ENCODE measurements at regions not wholly inside any gene's neighbourhood (a gene's known extent, or its start where the extent isn't known, plus 50 kb on each side); places are given as distances from the start of the nearest gene placed in this dataset.

DNA sequence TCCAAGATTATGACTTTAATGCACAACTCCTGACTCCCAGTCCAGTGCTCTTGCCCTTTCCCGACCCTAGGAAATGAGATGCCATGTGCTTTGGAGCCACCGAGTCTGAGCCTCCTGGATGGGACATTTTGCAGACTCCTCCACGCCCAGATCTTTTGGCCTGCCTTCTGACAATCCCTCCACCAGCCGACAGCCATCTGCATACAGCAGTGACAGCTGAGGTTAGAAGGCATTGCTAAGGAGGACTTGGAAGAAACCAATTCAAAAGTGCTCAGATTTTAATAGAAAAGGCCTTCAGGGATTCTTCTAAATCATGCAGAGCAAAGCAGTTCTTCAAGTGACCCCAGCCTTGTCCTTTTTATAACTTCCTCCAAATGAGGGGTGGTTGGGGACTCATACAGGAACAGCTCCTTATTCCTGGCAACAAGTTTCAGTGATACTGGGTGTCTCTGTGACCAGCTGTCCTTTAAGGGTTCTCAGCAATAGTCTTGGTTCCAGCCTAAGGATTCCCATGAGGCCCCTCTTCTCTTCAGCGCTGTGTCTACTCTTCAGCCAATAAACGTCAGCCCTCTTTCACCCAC lies 369.3 kb downstream of the PBX1 start:
- Histone ChIP-seq H3K9me3 (no peaks in the 10 kb centered on the region), H3K27ac (replicated peaks in 1 of 4) (no peak overlapping the region), H3K4me1 (peaks cover 0 to 36% (median 30%) of the 10 kb centered on the region in 4 donors), H3K4me3 (no peak overlapping the region), H3K27me3 (no peaks in the 10 kb centered on the region), H3K36me3 (no peaks in the 10 kb centered on the region)
- WGBS: 77% methylated on average over 6 of the region's 6 CpGs
- intact Hi-C loops (cut with DNase I): no loop called here
- TF ChIP-seq POLR2A (IDR thresholded peaks at IDR 0.05; ENCODE audit: low read depth): no peak
- TF ChIP-seq EP300 (IDR thresholded peaks at IDR 0.05): no peak
- TF ChIP-seq POLR2AphosphoS5 (IDR thresholded peaks at IDR 0.05): no peak
- TF ChIP-seq, protein P1, sequence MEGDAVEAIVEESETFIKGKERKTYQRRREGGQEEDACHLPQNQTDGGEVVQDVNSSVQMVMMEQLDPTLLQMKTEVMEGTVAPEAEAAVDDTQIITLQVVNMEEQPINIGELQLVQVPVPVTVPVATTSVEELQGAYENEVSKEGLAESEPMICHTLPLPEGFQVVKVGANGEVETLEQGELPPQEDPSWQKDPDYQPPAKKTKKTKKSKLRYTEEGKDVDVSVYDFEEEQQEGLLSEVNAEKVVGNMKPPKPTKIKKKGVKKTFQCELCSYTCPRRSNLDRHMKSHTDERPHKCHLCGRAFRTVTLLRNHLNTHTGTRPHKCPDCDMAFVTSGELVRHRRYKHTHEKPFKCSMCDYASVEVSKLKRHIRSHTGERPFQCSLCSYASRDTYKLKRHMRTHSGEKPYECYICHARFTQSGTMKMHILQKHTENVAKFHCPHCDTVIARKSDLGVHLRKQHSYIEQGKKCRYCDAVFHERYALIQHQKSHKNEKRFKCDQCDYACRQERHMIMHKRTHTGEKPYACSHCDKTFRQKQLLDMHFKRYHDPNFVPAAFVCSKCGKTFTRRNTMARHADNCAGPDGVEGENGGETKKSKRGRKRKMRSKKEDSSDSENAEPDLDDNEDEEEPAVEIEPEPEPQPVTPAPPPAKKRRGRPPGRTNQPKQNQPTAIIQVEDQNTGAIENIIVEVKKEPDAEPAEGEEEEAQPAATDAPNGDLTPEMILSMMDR (IDR thresholded peaks at IDR 0.05): no peak
- no peak for DNase-seq (ENCODE audit: extremely low spot score)

DNA sequence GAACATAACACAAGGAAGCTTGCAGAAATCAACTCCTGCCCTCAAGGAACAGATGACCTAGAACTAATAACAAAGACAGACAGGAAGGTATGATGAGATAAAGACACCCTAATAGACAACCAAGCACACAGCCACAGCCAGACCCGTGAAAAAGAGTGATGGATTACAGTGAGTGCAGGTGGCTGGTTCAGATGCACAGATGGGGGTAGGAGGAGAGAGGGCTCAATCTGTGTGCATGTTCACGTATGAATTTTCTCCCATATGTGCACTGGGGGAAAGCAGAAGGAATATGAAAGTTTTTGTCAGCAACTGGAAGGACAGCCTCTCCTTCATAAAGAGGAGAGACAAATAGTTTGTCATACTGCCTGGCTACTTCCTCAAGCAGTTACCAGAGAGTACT lies 367.1 kb downstream of the PBX1 start:
- 60% methylated on average over 2 of the region's 2 CpGs for WGBS
- no peak overlapping the region for H3K27ac ChIP-seq (replicated peaks in 1 of 4)
- no peak overlapping the region for H3K4me3 ChIP-seq
- intact Hi-C loops (cut with DNase I): no loop called here
- TF ChIP-seq EP300 (IDR thresholded peaks at IDR 0.05) (no peak), POLR2AphosphoS5 (IDR thresholded peaks at IDR 0.05) (no peak), POLR2A (IDR thresholded peaks at IDR 0.05; ENCODE audit: low read depth) (no peak)
- TF ChIP-seq, protein P1 (IDR thresholded peaks at IDR 0.05): no peak
- H3K9me3 ChIP-seq: no peaks in the 10 kb centered on the region
- no peaks in the 10 kb centered on the region for H3K36me3 ChIP-seq
- peaks cover 0 to 27% (median 21%) of the 10 kb centered on the region in 4 donors for H3K4me1 ChIP-seq
- no peak for DNase-seq (ENCODE audit: extremely low spot score)
- no peaks in the 10 kb centered on the region for H3K27me3 ChIP-seq

DNA sequence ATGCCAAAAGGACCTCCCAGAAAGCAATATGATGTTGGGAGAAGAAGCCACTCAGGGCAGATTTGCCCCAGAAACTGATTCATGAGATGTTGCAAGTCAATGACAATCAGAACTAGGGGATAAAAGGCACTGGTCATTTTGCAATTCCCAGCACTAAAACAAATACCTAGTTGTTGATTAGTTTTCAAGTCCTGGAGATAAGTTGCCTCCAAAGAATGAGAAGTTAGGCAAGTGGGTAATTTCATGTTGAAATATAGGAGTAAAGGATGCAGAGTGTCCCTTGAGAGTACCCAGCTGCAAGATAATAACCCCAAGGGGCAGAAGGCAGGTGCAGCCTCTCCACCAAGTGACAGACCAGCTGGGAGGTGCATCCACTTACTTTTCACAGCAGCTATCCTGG lies 363.6 kb downstream of the PBX1 start:
- TF ChIP-seq, protein P1 (IDR thresholded peaks at IDR 0.05): no peak
- TF ChIP-seq POLR2AphosphoS5 (IDR thresholded peaks at IDR 0.05) (peak in 1 of 2 donors; percentile 19), POLR2A (IDR thresholded peaks at IDR 0.05; ENCODE audit: low read depth) (no peak), EP300 (IDR thresholded peaks at IDR 0.05) (no peak)
- H3K36me3 ChIP-seq: no peaks in the 10 kb centered on the region
- no peaks in the 10 kb centered on the region for H3K9me3 ChIP-seq
- no peaks in the 10 kb centered on the region for H3K27me3 ChIP-seq
- H3K4me1 ChIP-seq: peaks cover 0 to 36% (median 30%) of the 10 kb centered on the region in 4 donors
- intact Hi-C loops (cut with DNase I): no loop called here
- no peak overlapping the region for H3K27ac ChIP-seq (replicated peaks in 1 of 4)
- no peak overlapping the region for H3K4me3 ChIP-seq
- no peak for DNase-seq (ENCODE audit: extremely low spot score)

DNA sequence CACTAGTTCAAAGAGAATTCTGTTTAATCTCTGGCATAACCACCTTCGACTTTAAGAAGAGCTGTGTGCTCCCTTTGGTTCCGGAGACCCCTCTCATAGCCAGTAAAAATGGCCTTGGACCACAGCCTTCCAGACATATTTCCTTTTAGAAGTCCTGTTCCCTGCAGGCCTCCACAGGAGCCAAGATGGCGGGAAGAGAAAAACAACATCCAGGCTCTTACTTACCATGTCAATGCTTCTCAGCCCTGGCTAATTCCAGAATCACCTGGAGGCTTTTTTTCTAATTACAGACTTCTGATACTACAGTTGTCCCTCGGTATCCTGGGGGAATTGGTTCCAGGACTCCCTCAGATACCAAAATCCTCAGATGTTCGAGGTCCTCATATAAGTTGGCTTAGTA lies 362.5 kb downstream of the PBX1 start:
- no peak overlapping the region for H3K27ac ChIP-seq (replicated peaks in 1 of 4)
- 91% methylated on average over 5 of the region's 5 CpGs for WGBS
- H3K9me3 ChIP-seq: no peaks in the 10 kb centered on the region
- intact Hi-C loops (cut with DNase I): no loop called here
- no peaks in the 10 kb centered on the region for H3K36me3 ChIP-seq
- H3K4me3 ChIP-seq: no peak overlapping the region
- no peak for TF ChIP-seq POLR2A (IDR thresholded peaks at IDR 0.05; ENCODE audit: low read depth)
- no peak for TF ChIP-seq EP300 (IDR thresholded peaks at IDR 0.05)
- TF ChIP-seq, protein P1 (IDR thresholded peaks at IDR 0.05): no peak
- TF ChIP-seq POLR2AphosphoS5 (IDR thresholded peaks at IDR 0.05): no peak
- peaks cover 0 to 28% (median 26%) of the 10 kb centered on the region in 4 donors for H3K4me1 ChIP-seq
- no peak for DNase-seq (ENCODE audit: extremely low spot score)
- H3K27me3 ChIP-seq: no peaks in the 10 kb centered on the region

DNA sequence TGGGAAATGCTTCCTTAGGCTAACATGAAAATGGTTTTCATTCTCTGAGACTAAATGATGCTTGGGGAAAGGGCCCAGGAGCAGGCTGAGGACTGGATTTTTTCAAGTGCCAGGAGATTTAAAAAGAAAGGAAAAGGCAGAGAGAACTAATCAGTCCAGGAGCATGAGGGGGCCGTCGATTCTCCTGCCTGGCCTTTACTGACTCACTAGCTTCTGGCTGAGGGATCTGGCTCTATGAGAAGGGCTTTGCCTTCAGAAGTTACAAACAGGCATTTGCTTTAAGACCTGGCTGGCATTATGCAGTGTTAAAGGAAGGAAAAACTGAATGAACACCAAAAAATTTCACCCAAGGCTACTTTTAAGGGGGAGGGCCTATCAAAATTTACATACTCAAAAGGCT lies 359.2 kb downstream of the PBX1 start:
- TF ChIP-seq POLR2A (IDR thresholded peaks at IDR 0.05; ENCODE audit: low read depth) (no peak), EP300 (IDR thresholded peaks at IDR 0.05) (no peak), POLR2AphosphoS5 (IDR thresholded peaks at IDR 0.05) (no peak)
- TF ChIP-seq, protein P1 (IDR thresholded peaks at IDR 0.05): no peak
- DNase-seq (ENCODE audit: extremely low spot score): no peak
- intact Hi-C loops (cut with DNase I): no loop called here
- Histone ChIP-seq H3K9me3 (no peaks in the 10 kb centered on the region), H3K4me3 (no peak overlapping the region), H3K27me3 (no peaks in the 10 kb centered on the region), H3K27ac (replicated peaks in 1 of 4) (peak overlapping the region in 3 of 4 donors; percentile 13 to 46 (median 22)), H3K4me1 (peaks cover 0 to 36% (median 22%) of the 10 kb centered on the region in 4 donors), H3K36me3 (no peaks in the 10 kb centered on the region)
- WGBS: 40% methylated on average over 2 of the region's 2 CpGs

All from esophagus muscularis mucosa (tissue), 4 donors.